BE2C (cell line): ENCODE measurements at regions not wholly inside any gene's neighbourhood (a gene's known extent, or its start where the extent isn't known, plus 50 kb on each side); places are given as distances from the start of the nearest gene placed in this dataset.

Experiments used
- DNase-seq: peaks from one replicate; pipeline ENCODE4 v3.0.0-alpha.2; 2020
- H3K27me3 ChIP-seq: fragments of 250-450 bp; sonication (Bioruptor Pico); 2 replicates; pipeline ENCODE4 v1.5.1; 2020; ENCODE audit warnings: mild to moderate bottlenecking
- H3K36me3 ChIP-seq: fragments of 250-450 bp; sonication (Bioruptor Pico); 2 replicates; pipeline ENCODE4 v1.5.1; 2020; ENCODE audit warnings: mild to moderate bottlenecking
- H3K4me1 ChIP-seq: fragments of 250-450 bp; sonication (Bioruptor Pico); 2 replicates; pipeline ENCODE4 v1.5.1; 2020
- H3K4me3 ChIP-seq: 2 replicates; pipeline ENCODE4 v1.5.1; 2011; ENCODE audit warnings: low read depth, low read length
- H3K9me3 ChIP-seq: fragments of 250-450 bp; sonication (Bioruptor Pico); 2 replicates; pipeline ENCODE4 v1.5.1; 2020
- CTCF ChIP-seq: IDR thresholded peaks from 2 replicates; pipeline ENCODE4 v1.5.1; 2012; ENCODE audit warnings: mild to moderate bottlenecking, low read depth, low read length

DNA sequence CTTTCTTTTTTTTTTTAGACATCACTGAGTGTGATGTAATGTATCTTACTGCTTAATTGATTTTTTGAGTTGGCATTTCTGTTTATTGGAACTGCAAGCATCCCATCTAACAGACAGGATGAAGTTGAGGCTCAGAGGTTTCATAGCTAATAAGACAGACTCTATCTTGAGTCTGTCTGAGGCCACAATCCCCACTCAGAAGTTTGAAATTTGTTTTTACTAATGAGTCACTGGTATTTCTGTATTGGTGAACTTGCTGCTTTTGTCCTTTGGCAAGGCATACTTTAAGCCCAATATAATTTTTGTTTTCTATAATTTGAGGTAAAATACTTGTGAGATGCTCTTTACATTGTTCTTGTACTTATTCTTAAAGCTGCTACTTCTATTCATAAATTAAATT is 491.2 kb downstream of the PSAT1 start:
- no peak for DNase-seq
- Histone ChIP-seq H3K4me1 (no peaks in the 10 kb centered on the region; the same call in 1 of the 2 replicates), H3K9me3 (no peaks in the 10 kb centered on the region), H3K36me3 (no peaks in the 10 kb centered on the region), H3K27me3 (no peaks in the 10 kb centered on the region), H3K4me3 (no peak overlapping the region)
- no peak for TF ChIP-seq CTCF

DNA sequence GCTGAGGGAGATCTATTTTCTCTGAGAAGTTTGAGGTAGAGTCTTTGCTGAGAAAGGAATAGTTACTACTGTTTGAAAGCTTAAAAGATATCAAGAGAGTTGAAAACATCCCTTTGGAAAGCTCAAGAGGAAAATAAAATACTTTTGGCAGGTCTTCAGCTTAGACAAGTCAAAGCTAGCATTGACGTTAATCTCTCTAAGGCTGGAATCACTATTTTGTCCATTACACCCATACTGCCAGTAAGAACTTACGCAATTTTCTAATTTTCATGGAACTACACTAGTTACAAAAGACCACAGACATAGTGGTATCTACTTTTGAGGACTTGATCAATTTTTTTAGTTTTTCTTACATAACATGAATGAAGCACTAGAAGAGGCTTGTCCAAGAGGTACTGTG is 494.9 kb downstream of the PSAT1 start:
- TF ChIP-seq CTCF: no peak
- H3K27me3 ChIP-seq: no peaks in the 10 kb centered on the region
- H3K9me3 ChIP-seq: no peaks in the 10 kb centered on the region
- H3K4me1 ChIP-seq: no peaks in the 10 kb centered on the region; the same call in 1 of the 2 replicates
- no peak for DNase-seq
- no peak overlapping the region for H3K4me3 ChIP-seq
- no peaks in the 10 kb centered on the region for H3K36me3 ChIP-seq

GRCh38 chr9:78792745-78793144 is 495.8 kb downstream of the PSAT1 start:
- H3K4me3 ChIP-seq: no peak overlapping the region
- no peaks in the 10 kb centered on the region for H3K9me3 ChIP-seq
- no peak for TF ChIP-seq CTCF

DNA sequence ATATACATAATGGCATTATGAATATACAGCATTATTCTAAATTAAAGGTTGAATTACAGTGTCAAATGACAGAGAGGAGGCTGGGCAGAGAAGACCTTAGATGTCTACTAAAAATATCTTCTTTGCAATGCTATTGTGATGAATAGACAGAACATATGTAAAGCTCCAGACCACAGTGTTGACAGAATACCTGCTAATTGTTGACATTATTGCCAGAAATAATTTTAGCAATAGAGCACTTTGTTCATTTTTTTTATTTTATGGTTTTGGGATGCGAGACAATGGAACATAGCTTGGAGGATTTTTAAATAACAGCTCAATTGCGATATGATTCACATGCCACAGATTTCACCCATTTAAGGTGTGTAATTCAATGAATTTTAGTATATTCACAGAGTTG is 508.8 kb downstream of the PSAT1 start:
- Histone ChIP-seq H3K27me3 (no peaks in the 10 kb centered on the region), H3K9me3 (no peaks in the 10 kb centered on the region), H3K4me3 (no peak overlapping the region), H3K4me1 (no peaks in the 10 kb centered on the region), H3K36me3 (no peaks in the 10 kb centered on the region)
- TF ChIP-seq CTCF: no peak
- DNase-seq: no peak

More at GRCh38 chr9:78792745-78793144, 495.8 kb downstream of the PSAT1 start:
- no peak for DNase-seq
- Histone ChIP-seq H3K36me3 (no peaks in the 10 kb centered on the region), H3K27me3 (no peaks in the 10 kb centered on the region), H3K4me1 (no peaks in the 10 kb centered on the region; the same call in 1 of the 2 replicates)

GRCh38 chr9:78806492-78807160 is 509.7 kb downstream of the PSAT1 start:
- Histone ChIP-seq H3K27me3 (no peaks in the 10 kb centered on the region), H3K4me1 (no peaks in the 10 kb centered on the region), H3K4me3 (no peak overlapping the region), H3K9me3 (no peaks in the 10 kb centered on the region), H3K36me3 (no peaks in the 10 kb centered on the region)
- DNase-seq: no peak
- TF ChIP-seq CTCF: no peak

DNA sequence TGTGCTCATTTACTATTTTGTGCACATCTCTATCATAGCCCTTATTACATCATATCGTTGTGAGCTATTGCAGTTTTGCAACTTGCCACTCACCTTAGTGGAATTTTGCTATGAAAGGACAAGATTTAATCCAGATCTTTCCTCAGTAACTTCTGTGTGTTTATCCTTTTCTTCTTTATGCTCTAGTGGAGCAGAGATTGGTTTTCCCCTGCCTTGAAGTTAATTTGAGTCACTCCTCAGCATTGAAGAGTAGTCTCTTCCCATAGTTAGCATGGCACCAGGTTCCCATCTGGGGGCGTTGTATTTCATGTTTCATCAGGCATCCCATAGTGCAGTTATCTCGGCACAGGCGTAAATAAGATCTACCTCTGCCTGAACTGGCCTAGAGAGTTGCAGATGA is 510.4 kb downstream of the PSAT1 start:
- Histone ChIP-seq H3K4me3 (no peak overlapping the region), H3K27me3 (no peaks in the 10 kb centered on the region), H3K36me3 (no peaks in the 10 kb centered on the region), H3K9me3 (no peaks in the 10 kb centered on the region), H3K4me1 (no peaks in the 10 kb centered on the region)
- no peak for TF ChIP-seq CTCF
- no peak for DNase-seq
